Loucy (cell line): ENCODE measurements at regions not wholly inside any gene's neighbourhood (a gene's known extent, or its start where the extent isn't known, plus 50 kb on each side); places are given as distances from the start of the nearest gene placed in this dataset.

Experiments used
- CTCF ChIP-seq: fragments of 200-600 bp; sonication (generic); conservative IDR thresholded peaks from 2 replicates; pipeline ENCODE4 v1.5.1; 2014; ENCODE audit warnings: mild to moderate bottlenecking, antibody characterized with exemption, low read length
- EZH2phosphoT487 ChIP-seq: fragments of 200-600 bp; IDR thresholded peaks from 2 replicates; pipeline ENCODE4 v1.6.1; 2018; ENCODE audit warnings: antibody characterized with exemption, mild to moderate bottlenecking, moderate library complexity, borderline replicate concordance

DNA sequence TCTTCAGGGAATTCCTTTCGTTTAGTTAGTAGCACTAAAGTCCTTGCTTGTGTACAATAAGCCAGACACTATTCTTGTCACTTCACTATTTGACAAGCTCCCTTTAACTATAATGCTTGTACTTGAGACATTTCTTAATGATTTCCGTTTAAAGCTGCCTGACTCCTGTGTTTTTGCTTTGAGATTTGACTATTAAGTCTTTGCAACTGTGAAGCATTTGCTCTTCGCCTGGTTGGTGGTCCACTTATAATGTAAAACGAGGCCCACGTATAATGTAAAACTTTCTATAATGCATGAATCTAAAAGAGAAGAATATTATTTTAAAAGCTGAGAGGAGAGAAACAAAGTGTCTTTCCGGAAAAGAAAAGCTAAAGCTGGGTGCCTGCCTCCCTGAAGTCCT is 204.1 kb upstream of the FAM47C start:
- TF ChIP-seq CTCF (no peak), EZH2phosphoT487 (no peak)
